ENCODE measurements at regions not wholly inside any gene's neighbourhood (a gene's known extent, or its start where the extent isn't known, plus 50 kb on each side); places are given as distances from the start of the nearest gene placed in this dataset.

- H3K4me3 ChIP-seq (ENCODE audit: insufficient read depth, low read length, poor library complexity, severe bottlenecking) = no peak overlapping the region
- no peak overlapping the region for H3K27ac ChIP-seq (ENCODE audit: low read depth, low read length)
- H2AFZ ChIP-seq (ENCODE audit: low read depth, low read length, severe bottlenecking) = no peak overlapping the region
- TF ChIP-seq EZH2phosphoT487 (conservative IDR thresholded peaks at IDR 0.05; ENCODE audit: low read length) (no peak), CTCF (IDR thresholded peaks at IDR 0.05; ENCODE audit: insufficient read depth, low read length, poor library complexity, severe bottlenecking) (no peak)
- H3F3A ChIP-seq (ENCODE audit: insufficient read depth) = no peaks in the 10 kb centered on the region
- H3K9me3 ChIP-seq (ENCODE audit: insufficient read depth, low read length) = no peaks in the 10 kb centered on the region
- H3K9me2 ChIP-seq (replicated peaks; ENCODE audit: insufficient read depth, low read length) = no peaks in the 10 kb centered on the region
- no peaks in the 10 kb centered on the region for H3K79me2 ChIP-seq (ENCODE audit: insufficient read depth, low read length)
- H3K36me3 ChIP-seq (ENCODE audit: low read length) = no peaks in the 10 kb centered on the region
- H4K20me1 ChIP-seq (ENCODE audit: low read depth, low read length) = no peaks in the 10 kb centered on the region
- H3K4me2 ChIP-seq (ENCODE audit: low read depth, low read length, poor library complexity, severe bottlenecking) = no peak overlapping the region
- no peak overlapping the region for H3K9ac ChIP-seq (ENCODE audit: low read length)
- no peaks in the 10 kb centered on the region for H3K27me3 ChIP-seq (ENCODE audit: low read length)
Observed at GRCh38 chr11:70627219-70627618, 228.9 kb downstream of the CTTN start.

GRCh38 chr11:70628176-70628854, 230.0 kb downstream of the CTTN start:
- Histone ChIP-seq H3K79me2 (ENCODE audit: insufficient read depth, low read length) (no peaks in the 10 kb centered on the region), H3K36me3 (ENCODE audit: low read length) (no peaks in the 10 kb centered on the region)
- TF ChIP-seq EZH2phosphoT487 (conservative IDR thresholded peaks at IDR 0.05; ENCODE audit: low read length) (no peak), CTCF (IDR thresholded peaks at IDR 0.05; ENCODE audit: insufficient read depth, low read length, poor library complexity, severe bottlenecking) (no peak)

GRCh38 chr11:70628855-70629844, 230.8 kb downstream of the CTTN start:
- H3K9me2 ChIP-seq (replicated peaks; ENCODE audit: insufficient read depth, low read length) = no peaks in the 10 kb centered on the region
- H3F3A ChIP-seq (ENCODE audit: insufficient read depth) = no peaks in the 10 kb centered on the region
- H3K27me3 ChIP-seq (ENCODE audit: low read length) = no peaks in the 10 kb centered on the region
- H3K27ac ChIP-seq (ENCODE audit: low read depth, low read length) = no peak overlapping the region
- H3K9ac ChIP-seq (ENCODE audit: low read length) = no peak overlapping the region
- no peak overlapping the region for H3K4me3 ChIP-seq (ENCODE audit: insufficient read depth, low read length, poor library complexity, severe bottlenecking)
- H3K4me2 ChIP-seq (ENCODE audit: low read depth, low read length, poor library complexity, severe bottlenecking) = no peak overlapping the region
- TF ChIP-seq EZH2phosphoT487 (conservative IDR thresholded peaks at IDR 0.05; ENCODE audit: low read length) (no peak), CTCF (IDR thresholded peaks at IDR 0.05; ENCODE audit: insufficient read depth, low read length, poor library complexity, severe bottlenecking) (no peak)
- H3K36me3 ChIP-seq (ENCODE audit: low read length) = no peaks in the 10 kb centered on the region
- H3K79me2 ChIP-seq (ENCODE audit: insufficient read depth, low read length) = no peaks in the 10 kb centered on the region
- H2AFZ ChIP-seq (ENCODE audit: low read depth, low read length, severe bottlenecking) = no peak overlapping the region
- no peaks in the 10 kb centered on the region for H3K9me3 ChIP-seq (ENCODE audit: insufficient read depth, low read length)
- no peaks in the 10 kb centered on the region for H4K20me1 ChIP-seq (ENCODE audit: low read depth, low read length)

More at GRCh38 chr11:70628176-70628854, 230.0 kb downstream of the CTTN start:
- H3K9me2 ChIP-seq (replicated peaks; ENCODE audit: insufficient read depth, low read length) = no peaks in the 10 kb centered on the region
- no peak overlapping the region for H3K4me2 ChIP-seq (ENCODE audit: low read depth, low read length, poor library complexity, severe bottlenecking)
- H3F3A ChIP-seq (ENCODE audit: insufficient read depth) = no peaks in the 10 kb centered on the region
- H3K27me3 ChIP-seq (ENCODE audit: low read length) = no peaks in the 10 kb centered on the region
- no peak overlapping the region for H2AFZ ChIP-seq (ENCODE audit: low read depth, low read length, severe bottlenecking)
- no peaks in the 10 kb centered on the region for H3K9me3 ChIP-seq (ENCODE audit: insufficient read depth, low read length)
- no peaks in the 10 kb centered on the region for H4K20me1 ChIP-seq (ENCODE audit: low read depth, low read length)
- H3K9ac ChIP-seq (ENCODE audit: low read length) = no peak overlapping the region
- H3K4me3 ChIP-seq (ENCODE audit: insufficient read depth, low read length, poor library complexity, severe bottlenecking) = no peak overlapping the region
- no peak overlapping the region for H3K27ac ChIP-seq (ENCODE audit: low read depth, low read length)
